Sigmoid colon (tissue), 4 donors: ENCODE measurements at regions not wholly inside any gene's neighbourhood (a gene's known extent, or its start where the extent isn't known, plus 50 kb on each side); places are given as distances from the start of the nearest gene placed in this dataset.

Source experiments
- POLR2AphosphoS5 ChIP-seq, 4 donors: sonication (generic); formaldehyde crosslinking; IDR thresholded peaks; one replicate each; pipeline ENCODE4 v1.6.1; 2017; ENCODE audit warnings: antibody characterized with exemption in 4 of 4
- TF ChIP-seq, protein P1 (sequence below), 4 experiments: fragments of 450-650 bp in 3 of 4; fragments of 200-600 bp in 1 of 4; IDR thresholded peaks; one replicate each; pipeline ENCODE4 v1.5.1; 2016 to 2019; ENCODE audit warnings: antibody characterized with exemption in 4 of 4, mild to moderate bottlenecking in 3 of 4, moderate library complexity in 2 of 4

GRCh38 chr11:130703489-130704190, 212.6 kb downstream of the SNX19 start:
- TF ChIP-seq, protein P1, sequence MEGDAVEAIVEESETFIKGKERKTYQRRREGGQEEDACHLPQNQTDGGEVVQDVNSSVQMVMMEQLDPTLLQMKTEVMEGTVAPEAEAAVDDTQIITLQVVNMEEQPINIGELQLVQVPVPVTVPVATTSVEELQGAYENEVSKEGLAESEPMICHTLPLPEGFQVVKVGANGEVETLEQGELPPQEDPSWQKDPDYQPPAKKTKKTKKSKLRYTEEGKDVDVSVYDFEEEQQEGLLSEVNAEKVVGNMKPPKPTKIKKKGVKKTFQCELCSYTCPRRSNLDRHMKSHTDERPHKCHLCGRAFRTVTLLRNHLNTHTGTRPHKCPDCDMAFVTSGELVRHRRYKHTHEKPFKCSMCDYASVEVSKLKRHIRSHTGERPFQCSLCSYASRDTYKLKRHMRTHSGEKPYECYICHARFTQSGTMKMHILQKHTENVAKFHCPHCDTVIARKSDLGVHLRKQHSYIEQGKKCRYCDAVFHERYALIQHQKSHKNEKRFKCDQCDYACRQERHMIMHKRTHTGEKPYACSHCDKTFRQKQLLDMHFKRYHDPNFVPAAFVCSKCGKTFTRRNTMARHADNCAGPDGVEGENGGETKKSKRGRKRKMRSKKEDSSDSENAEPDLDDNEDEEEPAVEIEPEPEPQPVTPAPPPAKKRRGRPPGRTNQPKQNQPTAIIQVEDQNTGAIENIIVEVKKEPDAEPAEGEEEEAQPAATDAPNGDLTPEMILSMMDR (IDR thresholded peaks at IDR 0.05): no peak
- no peak for TF ChIP-seq POLR2AphosphoS5 (IDR thresholded peaks at IDR 0.05)
